A549 (cell line): ENCODE measurements at regions not wholly inside any gene's neighbourhood (a gene's known extent, or its start where the extent isn't known, plus 50 kb on each side); places are given as distances from the start of the nearest gene placed in this dataset.

Experiments
- ATAC-seq, 2 experiments: fragments of 200-7000 bp in 1 of 2; fragments of >200 bp in 1 of 2; cut with Nextera tagmentation in 1 of 2; cut with Tn5 transposase in 1 of 2; 3 replicates each; pipeline versions ENCODE4 v1.8.0 to v1.9.1; 2018 to 2020; ENCODE audit warnings: mild to moderate bottlenecking in 1 of 2, moderate library complexity in 1 of 2
- CTCF ChIA-PET: fragments of 300-600 bp; sonication (Branson Sonifier 250); formaldehyde crosslinking; extraction: SDS; loops from one replicate; lab custom pipeline; 2021; ENCODE audit warnings: antibody characterized with exemption, inconsistent platforms; lab: Yijun Ruan, JAX
- POLR2A ChIA-PET: fragments of 350-600 bp; formaldehyde crosslinking; extraction: SDS; loops from one replicate; lab custom pipeline; 2021; ENCODE audit warnings: antibody characterized with exemption, inconsistent platforms; lab: Yijun Ruan, JAX
- DNase-seq, 2 experiments: peaks; one replicate each; pipeline versions ENCODE4 v3.0.0 to v3.0.0-alpha.2; 2011 to 2016; ENCODE audit warnings: low read depth in 1 of 2, low spot score in 1 of 2
- FAIRE-seq: peaks from 2 replicates; lab custom pipeline; 2011; peaks lifted over from hg19 to GRCh38; lab: Jason Lieb, UNC
- H3K27ac ChIP-seq, 2 experiments: fragments of >200 bp; sonication (Bioruptor Twin); formaldehyde crosslinking; 3 replicates each; pipeline ENCODE4 v1.5.1; 2016 to 2017
- H3K4me1 ChIP-seq: fragments of >200 bp; sonication (Bioruptor Twin); formaldehyde crosslinking; 3 replicates; pipeline ENCODE4 v1.6.1; 2016
- H3K4me2 ChIP-seq: fragments of >200 bp; sonication (Bioruptor Twin); formaldehyde crosslinking; 3 replicates; pipeline ENCODE4 v1.6.1; 2016
- H3K4me3 ChIP-seq: fragments of >200 bp; sonication (Bioruptor Twin); formaldehyde crosslinking; 3 replicates; pipeline ENCODE4 v1.5.1; 2016
- H3K9me3 ChIP-seq: fragments of >200 bp; sonication (Bioruptor Twin); formaldehyde crosslinking; 3 replicates; pipeline ENCODE4 v1.6.1; 2016
- BHLHE40 ChIP-seq: IDR thresholded peaks from 2 replicates; pipeline ENCODE4 v1.6.1; 2012; ENCODE audit warnings: low read depth, low read length, inconsistent platforms
- CBX8 ChIP-seq: fragments of 200-600 bp; sonication (generic); IDR thresholded peaks from 2 replicates; pipeline ENCODE4 v1.6.1; 2016
- CTCF ChIP-seq: fragments of >200 bp; sonication (Bioruptor Twin); formaldehyde crosslinking; IDR thresholded peaks from 3 replicates; pipeline ENCODE4 v1.5.1; 2016
- EHF ChIP-seq: fragments of 250-450 bp; sonication (Bioruptor Pico); IDR thresholded peaks from 2 replicates; pipeline ENCODE4 v1.5.0; 2020; ENCODE audit warnings: mild to moderate bottlenecking
- ELK1 ChIP-seq: fragments of 150-350 bp; IDR thresholded peaks from 2 replicates; pipeline ENCODE4 v1.6.1; 2014; ENCODE audit warnings: low read depth, mild to moderate bottlenecking, low read length
- FOSL2 ChIP-seq, 2 experiments: fragments of 450-650 bp in 1 of 2; fragments of >200 bp in 1 of 2; sonication (Bioruptor Twin) in 1 of 2; formaldehyde crosslinking; IDR thresholded peaks; 2 replicates each; pipeline versions ENCODE4 v1.5.0 to v1.6.1; 2016 to 2020; ENCODE audit warnings: mild to moderate bottlenecking in 1 of 2, moderate library complexity in 1 of 2
- HES2 ChIP-seq: fragments of >200 bp; sonication (Bioruptor Twin); formaldehyde crosslinking; IDR thresholded peaks from 2 replicates; pipeline ENCODE4 v1.6.1; 2016
- HOXA7 ChIP-seq: fragments of 250-450 bp; sonication (Bioruptor Pico); IDR thresholded peaks from 2 replicates; pipeline ENCODE4 v1.5.0; 2020; ENCODE audit warnings: mild to moderate bottlenecking, moderate library complexity
- KDM1A ChIP-seq: fragments of 200-600 bp; sonication (generic); IDR thresholded peaks from 2 replicates; pipeline ENCODE4 v1.6.1; 2016; ENCODE audit warnings: low read depth, mild to moderate bottlenecking
- POLR2AphosphoS2 ChIP-seq: conservative IDR thresholded peaks from 2 replicates; pipeline ENCODE4 v1.6.1; 2012; ENCODE audit warnings: low read length, improper control_type of control experiment, inconsistent platforms
- RAD21 ChIP-seq, 2 experiments: fragments of >200 bp in 1 of 2; sonication (Bioruptor Twin) in 1 of 2; formaldehyde crosslinking in 1 of 2; IDR thresholded peaks in 1 of 2; conservative IDR thresholded peaks in 1 of 2; 2 replicates in 1 of 2; 3 replicates in 1 of 2; pipeline ENCODE4 v1.6.1; 2012 to 2018; ENCODE audit warnings: inconsistent platforms in 1 of 2
- RCOR1 ChIP-seq: fragments of 150-350 bp; IDR thresholded peaks from 2 replicates; pipeline ENCODE4 v1.6.1; 2014; ENCODE audit warnings: antibody characterized with exemption, low read length, low read depth
- RNF2 ChIP-seq: fragments of 200-600 bp; sonication (generic); IDR thresholded peaks from 2 replicates; pipeline ENCODE4 v1.6.1; 2016; ENCODE audit warnings: low read depth, mild to moderate bottlenecking, antibody characterized with exemption, moderate library complexity, borderline replicate concordance
- TFCP2L1 ChIP-seq: fragments of 250-450 bp; sonication (Bioruptor Pico); IDR thresholded peaks from 2 replicates; pipeline ENCODE4 v1.5.0; 2021; ENCODE audit warnings: mild to moderate bottlenecking
- WGBS: methylation state at CpG from one replicate; pipeline ENCODE4 v1.1.6; 2017; ENCODE audit errors: missing lambda C conversion rate; 5-methylcytosine and 5-hydroxymethylcytosine counted together
- TF ChIP-seq, protein P1 (sequence below): fragments of 450-650 bp; IDR thresholded peaks from 2 replicates; pipeline ENCODE4 v1.6.1; 2014; ENCODE audit warnings: antibody characterized with exemption

- Histone ChIP-seq H3K9me3 (no peaks in the 10 kb centered on the region), H3K4me2 (no peak overlapping the region), H3K27ac (no peak overlapping the region), H3K4me1 (no peaks in the 10 kb centered on the region), H3K4me3 (no peak overlapping the region)
- WGBS: 0% methylated on average over 2 of the region's 2 CpGs
- DNase-seq (no peak), FAIRE-seq (no peak), ATAC-seq (no peak)
- ChIA-PET POLR2A (no interaction called here), CTCF (interaction anchor here (0.7 kb wide), 1 partner anchor 1059 kb away, joined by 3 read pairs; no protein-coding TSS in a partner anchor)
- TF ChIP-seq RAD21 (conservative IDR thresholded peaks at IDR 0.05 in 1 of 2, IDR thresholded peaks at IDR 0.05 in 1 of 2) (no peak), ELK1 (no peak), RCOR1 (no peak), HOXA7 (no peak), EHF (no peak), KDM1A (no peak)
Measured at GRCh38 chr9:8168916-8169438, 369.4 kb upstream of the DMAC1 start.

GRCh38 chr9:8160787-8161186 lies 361.2 kb upstream of the DMAC1 start:
- H3K27ac ChIP-seq: no peak overlapping the region
- no peak for ATAC-seq
- FAIRE-seq: no peak
- ChIA-PET POLR2A (no interaction called here), CTCF (no interaction called here)
- TF ChIP-seq, protein P1, sequence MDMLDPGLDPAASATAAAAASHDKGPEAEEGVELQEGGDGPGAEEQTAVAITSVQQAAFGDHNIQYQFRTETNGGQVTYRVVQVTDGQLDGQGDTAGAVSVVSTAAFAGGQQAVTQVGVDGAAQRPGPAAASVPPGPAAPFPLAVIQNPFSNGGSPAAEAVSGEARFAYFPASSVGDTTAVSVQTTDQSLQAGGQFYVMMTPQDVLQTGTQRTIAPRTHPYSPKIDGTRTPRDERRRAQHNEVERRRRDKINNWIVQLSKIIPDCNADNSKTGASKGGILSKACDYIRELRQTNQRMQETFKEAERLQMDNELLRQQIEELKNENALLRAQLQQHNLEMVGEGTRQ: no peak
- TF ChIP-seq TFCP2L1 (CRISPR knock-in tag) (no peak), CBX8 (no peak), CTCF (no peak), RNF2 (no peak), HOXA7 (no peak), BHLHE40 (no peak), HES2 (no peak), FOSL2 (IDR thresholded peaks at IDR 0.05) (no peak), FOSL2 (CRISPR knock-in tag; IDR thresholded peaks at IDR 0.05) (no peak), RAD21 (conservative IDR thresholded peaks at IDR 0.05 in 1 of 2, IDR thresholded peaks at IDR 0.05 in 1 of 2) (no peak)
- no peak overlapping the region for H3K4me2 ChIP-seq
- 5% methylated on average over 1 of the region's 1 CpG for WGBS
- H3K4me3 ChIP-seq: no peak overlapping the region
- no peak for DNase-seq
- no peaks in the 10 kb centered on the region for H3K9me3 ChIP-seq
- H3K4me1 ChIP-seq: no peaks in the 10 kb centered on the region

DNA sequence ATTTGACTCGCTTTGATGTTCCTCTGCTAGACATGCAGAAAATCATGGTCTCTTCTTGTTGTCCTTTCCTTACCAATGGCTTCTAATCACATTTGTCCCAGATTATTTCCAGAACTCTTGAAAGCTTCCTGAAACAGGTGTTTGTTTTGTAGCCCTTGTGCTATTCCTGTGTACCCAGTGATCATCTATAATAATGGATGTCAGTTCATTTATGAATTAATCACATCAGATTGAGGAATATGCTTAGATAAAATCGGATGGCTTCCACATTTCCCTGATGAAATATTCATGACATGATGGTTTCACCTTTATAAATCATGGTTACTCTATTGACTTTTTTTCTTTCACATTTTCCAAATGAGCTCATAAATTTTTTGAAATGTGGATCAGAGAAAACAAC lies 359.0 kb upstream of the DMAC1 start:
- POLR2A ChIA-PET: no interaction called here

More for the DNA sequence above, 359.0 kb upstream of the DMAC1 start:
- TF ChIP-seq RNF2: no peak
- no peak for TF ChIP-seq POLR2AphosphoS2
- Histone ChIP-seq H3K9me3 (no peaks in the 10 kb centered on the region), H3K4me2 (no peak overlapping the region), H3K4me1 (no peaks in the 10 kb centered on the region), H3K4me3 (no peak overlapping the region), H3K27ac (no peak overlapping the region)
- WGBS: 0% methylated on average over 2 of the region's 2 CpGs
- DNase-seq: no peak
- no peak for FAIRE-seq
- no peak for ATAC-seq
- CTCF ChIA-PET: no interaction called here
